IPS-NIHi7 (cell line): ENCODE measurements at regions not wholly inside any gene's neighbourhood (a gene's known extent, or its start where the extent isn't known, plus 50 kb on each side); places are given as distances from the start of the nearest gene placed in this dataset.
"Not testable (repeated sequence)": the region's sequence is repeated elsewhere in the genome, so short reads cannot be mapped to it uniquely, and the experiment has no call there.

Experiments
- DNase-seq: peaks from one replicate; pipeline ENCODE4 v3.0.0; 2012; ENCODE audit warnings: mixed read lengths; ENCODE audit errors: extremely low spot score

DNA sequence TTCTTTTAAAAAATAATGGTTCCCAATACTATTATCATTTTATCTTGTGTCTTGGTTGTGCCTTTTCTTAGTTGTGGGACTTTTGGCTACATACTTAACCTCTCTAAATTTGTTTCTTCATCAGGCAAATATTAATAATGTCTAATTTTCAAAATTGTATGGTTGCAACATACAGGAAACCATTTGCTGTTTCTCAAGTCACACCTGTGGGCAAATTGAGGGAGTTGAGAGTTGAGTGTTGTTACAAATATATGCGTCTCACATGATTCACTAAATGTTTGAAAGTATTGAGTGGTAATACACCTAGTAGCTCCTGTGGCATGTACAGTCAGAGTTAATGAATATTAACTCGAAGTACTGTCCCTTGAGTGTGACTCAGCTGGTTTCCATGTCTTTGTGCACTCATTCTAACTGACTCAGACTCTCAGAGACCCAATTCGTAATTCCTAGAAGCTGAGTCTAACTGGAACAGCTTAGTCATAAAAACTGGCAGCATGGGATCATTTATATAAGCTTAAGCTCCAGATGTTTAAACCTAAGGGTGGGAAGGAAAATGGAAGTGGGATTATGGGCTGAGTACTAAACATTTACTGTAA is 802.4 kb downstream of the TRIML1 start:
- no peak for DNase-seq

DNA sequence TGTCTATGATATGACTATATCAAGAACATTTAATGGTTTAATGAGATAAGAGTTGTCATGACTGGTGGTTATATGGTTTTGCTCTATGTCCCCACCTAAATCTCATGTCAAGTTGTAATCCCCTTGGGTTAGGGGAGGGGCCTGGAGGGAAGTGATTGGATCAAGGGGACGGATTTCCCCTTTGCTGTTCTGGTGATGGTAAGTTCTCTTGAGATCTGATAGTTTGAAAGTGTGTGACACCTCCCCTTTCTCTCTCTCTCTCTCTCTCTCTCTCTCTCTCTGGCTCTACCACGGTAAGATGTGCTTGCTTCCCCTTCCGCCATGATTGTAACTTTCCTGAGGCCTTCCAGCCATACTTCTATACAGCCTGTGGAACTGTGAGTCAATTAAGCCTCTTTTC is 803.4 kb downstream of the TRIML1 start:
- no peak for DNase-seq

DNA sequence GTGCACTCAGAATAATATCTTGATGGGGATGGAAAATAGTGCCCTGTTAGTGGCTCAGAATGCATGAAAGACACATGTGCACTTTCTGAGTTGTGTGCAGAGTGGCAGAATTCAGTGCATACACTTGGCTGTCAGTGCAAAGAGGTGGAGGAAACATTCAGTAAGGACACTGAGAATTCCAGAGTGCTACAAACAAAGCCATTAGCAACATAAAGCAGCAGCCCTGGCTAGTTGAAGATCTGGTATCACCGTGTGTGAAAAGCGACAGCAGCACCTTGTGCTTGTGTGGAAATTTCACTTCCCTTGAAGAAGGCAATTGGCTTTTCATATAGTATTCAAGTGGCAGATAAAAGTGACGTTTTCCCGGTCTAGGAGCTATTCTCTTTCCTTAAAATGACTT is 810.4 kb downstream of the TRIML1 start:
- peak; percentile 57 for DNase-seq

DNA sequence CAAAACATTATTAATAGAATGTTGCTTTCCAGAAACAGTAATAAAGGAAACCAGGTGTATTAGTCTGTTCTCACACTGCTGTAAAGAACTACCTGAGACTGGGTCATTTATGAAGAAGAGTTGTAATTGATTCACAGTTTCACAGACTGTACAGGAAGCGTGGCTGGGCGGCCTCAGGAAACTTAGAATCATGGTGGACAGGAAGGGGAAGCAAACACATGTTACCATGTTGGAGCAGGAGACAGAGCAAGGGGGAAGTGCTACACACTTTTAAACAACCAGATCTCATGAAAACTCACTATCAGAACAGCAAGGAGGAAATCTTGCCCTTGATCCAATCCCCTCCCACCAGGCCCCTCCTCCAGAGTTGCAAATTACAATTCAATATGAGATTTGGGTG is 815.8 kb downstream of the TRIML1 start:
- no peak for DNase-seq

DNA sequence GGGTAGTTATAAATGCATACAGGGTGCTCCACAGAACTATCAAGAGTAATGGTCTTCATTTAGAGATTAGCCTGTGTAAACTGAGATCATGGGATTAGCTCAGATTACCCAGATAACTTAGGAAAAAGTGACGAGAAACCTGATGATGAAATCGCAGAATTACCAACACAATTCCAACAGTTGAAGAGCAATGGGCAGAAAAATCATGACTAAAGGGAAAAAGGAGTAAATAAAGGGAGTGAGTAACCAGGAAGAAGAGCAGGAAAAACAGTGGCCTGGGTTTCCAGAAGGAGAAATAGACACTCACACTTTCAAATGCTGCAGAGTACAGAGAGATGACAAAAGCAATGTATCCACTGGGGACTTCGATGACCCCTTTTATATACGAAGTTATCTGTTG is 817.3 kb downstream of the TRIML1 start:
- no peak for DNase-seq

DNA sequence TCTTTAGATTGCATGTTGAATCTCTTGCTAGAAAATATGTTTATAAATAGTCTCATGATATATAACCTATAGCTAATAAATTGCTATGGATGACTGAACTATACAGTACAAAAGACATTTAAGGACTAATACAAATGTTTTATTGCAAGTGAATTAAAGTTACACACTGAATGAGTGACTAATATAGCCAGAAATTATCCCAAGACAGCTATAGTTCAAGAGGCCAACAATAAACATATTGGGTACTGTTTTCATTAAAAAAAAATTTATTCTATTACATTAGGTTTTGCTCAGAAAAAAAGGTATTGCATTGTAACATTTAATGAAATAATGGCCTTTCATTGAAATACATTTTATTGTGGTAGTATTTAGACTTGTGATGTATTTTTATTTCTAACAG is 819.1 kb downstream of the TRIML1 start:
- no peak for DNase-seq

DNA sequence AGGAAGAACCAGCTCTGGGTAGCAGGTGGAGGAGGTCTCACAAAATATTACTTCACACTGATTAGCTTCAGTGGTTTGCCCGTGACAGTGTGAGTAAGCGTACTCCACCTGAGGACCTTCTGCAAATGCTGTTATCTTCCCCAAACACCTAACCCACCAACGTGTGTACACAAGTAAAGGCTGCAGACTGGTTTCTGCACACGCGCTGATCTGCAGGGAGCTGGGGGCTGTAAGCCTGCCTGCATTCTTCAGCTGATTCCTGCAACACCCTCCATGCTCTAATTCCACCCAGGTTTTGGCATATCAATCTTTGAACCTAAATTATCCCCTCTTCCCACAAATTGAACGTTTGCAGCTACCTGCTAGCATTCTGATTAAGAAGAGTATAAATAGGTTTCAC is 820.2 kb downstream of the TRIML1 start:
- no peak for DNase-seq

DNA sequence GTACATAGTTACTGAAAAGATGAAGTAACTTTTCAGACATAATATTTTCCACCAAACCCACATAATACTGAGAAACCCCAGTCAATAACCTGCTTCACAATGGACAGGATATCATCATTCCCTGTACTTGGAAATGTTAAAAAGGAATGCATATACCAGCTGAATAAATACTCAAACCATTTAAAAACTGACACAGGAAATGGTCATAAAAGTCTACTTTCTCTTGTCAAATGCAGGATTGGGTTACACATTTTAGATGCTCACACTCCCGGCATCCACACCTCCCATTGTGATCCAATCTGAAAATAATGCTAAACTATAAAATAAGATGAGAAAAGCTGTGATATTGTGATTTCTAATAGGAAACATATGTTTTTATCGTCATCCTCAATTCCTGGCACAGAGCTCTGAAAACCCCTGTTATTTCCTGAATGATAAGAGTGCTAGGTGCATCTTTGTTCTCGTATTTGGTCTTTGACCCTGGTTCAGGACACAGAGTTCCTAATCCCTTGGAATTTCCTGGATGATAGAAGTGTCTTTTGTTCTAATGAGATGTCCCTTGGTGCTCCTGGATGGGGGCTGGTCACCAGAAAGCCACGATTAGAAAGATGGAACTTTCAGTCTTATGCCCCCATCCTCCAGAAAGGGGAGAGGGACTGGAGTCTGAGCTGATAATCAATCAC is 821.3 kb downstream of the TRIML1 start:
- no peak for DNase-seq

DNA sequence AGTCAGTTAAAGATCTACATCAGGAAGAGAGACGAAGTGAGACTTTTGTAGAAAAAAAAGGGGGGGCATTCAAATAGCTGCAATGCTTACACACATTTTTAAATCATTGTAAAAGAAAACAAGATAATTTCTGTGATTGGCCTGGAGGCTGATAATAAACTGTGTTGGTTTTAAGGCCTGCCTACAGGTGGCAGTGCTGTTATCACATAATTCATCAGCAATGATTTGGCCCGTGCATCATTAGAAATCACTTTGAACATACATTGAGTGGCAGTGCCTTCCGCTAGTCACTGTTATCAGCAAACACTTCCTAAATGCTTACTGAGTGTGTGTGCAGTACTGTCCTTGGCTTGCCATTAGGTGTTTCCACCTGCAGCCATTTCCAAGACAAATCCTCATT is 831.9 kb downstream of the TRIML1 start:
- DNase-seq = no peak

DNA sequence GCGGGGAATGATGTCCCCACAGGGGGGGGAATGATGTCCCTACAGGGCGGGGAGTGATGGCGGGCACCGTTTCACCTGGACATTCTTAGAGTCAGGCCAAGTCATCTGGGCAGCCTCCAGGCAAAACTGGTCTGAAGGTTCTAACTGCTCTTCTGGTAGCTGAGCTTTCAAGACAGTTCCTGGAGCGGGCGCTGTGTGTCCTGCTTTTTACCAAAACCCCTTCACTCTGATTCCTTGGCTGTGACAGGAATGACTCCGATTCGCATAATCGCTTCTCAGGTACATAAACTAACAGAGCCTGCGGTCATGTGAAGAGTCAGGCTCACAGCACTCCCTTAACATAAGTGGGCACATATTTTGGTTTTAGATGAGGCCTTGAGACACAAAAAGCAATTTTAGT is 836.0 kb downstream of the TRIML1 start:
- DNase-seq = peak; percentile 20

DNA sequence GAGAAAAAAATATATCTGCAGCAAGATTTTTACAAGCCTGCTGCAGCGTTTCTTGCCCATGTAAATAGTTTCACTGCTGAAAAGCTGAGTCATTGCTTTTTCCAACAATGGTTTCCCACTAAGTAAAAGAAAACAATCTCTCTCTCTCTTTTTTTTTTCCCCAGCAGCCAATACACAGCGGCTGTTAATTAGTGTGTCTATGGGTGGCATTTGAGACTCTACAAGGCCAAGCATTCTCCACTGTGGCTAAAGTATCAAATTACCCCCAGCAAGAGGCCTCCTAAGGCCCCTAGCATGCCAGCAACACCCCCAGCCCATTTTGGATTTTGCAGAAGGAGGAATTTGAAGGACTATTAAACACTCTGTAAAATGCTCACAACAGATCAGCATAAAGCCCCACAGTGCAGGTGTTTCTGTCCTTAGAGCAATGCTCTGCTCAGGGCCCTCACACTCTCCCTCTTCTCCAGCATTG is 837.4 kb downstream of the TRIML1 start:
- peak; percentile 65 for DNase-seq

DNA sequence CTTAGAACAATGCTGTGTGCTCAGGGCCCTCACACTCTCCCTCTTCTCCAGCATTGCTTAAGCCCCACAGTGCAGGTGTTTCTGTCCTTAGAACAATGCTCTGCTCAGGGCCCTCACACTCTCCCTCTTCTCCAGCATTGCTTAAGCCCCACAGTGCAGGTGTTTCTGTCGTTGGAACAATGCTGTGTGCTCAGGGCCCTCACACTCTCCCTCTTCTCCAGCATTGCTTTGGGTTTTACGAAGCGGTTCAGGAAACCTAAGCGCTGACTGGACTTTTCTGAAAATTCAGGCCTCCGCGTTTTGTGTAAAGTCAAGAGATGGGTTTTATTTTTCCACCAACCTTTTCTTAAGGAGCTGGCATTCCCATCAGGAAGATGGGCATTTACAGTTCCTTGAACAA is 838.0 kb downstream of the TRIML1 start:
- DNase-seq = not testable (repeated sequence)

DNA sequence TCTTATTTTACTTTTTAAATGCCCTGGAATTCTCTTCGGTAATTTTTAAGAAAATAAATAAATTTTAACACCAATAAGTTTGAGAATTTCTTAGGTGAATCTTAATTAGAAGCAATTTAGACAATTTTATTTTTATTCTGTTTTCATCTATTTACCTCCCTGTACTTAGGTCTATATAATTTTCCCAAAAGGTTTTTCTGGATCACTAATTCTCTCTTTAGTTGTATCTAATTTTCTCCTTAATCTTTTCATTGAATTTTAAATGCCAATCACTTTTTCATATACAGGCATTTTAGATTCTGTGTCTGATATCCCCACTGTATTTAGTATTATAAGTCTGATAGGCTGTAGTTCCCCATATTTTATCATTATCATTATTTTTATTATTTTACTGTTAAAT is 845.3 kb downstream of the TRIML1 start:
- no peak for DNase-seq

DNA sequence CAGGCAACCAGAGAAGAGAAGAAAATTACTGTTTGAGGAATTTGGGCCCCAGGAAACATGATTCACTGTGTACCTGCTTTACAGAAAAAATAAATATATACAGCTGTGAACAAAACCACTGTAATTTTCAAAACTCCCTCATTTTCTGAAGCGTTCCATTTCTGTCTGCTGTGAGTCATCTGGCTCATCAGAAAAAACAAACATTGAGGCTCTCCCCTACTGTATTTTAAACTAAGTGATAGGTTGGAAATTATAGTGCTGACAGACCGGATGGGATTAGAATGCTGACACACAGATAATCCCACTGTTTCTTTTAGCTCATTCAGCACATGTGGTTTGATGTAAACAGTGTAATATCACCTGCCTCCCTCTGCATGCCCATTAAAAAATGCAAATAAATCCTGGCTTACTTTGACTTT is 847.0 kb downstream of the TRIML1 start:
- no peak for DNase-seq

DNA sequence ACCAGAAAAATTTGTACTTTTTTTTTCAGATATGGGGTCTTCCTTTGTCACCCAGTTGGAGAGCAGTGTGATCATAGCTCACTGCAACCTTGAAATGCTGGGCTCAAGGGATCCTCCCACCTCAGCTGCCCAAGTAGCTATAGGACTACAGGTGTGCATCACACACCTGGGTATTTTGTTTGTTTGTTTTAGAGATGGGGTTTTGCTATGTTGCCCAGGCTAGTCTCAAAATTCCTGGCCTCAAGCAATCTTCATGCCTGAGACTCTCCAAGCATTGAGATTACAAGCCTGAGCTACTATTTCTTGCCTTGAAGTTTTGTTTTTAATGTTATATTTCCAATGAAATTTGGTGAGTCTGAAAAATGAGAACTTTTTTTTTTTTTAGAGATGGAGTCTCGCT is 847.8 kb downstream of the TRIML1 start:
- DNase-seq = no peak

DNA sequence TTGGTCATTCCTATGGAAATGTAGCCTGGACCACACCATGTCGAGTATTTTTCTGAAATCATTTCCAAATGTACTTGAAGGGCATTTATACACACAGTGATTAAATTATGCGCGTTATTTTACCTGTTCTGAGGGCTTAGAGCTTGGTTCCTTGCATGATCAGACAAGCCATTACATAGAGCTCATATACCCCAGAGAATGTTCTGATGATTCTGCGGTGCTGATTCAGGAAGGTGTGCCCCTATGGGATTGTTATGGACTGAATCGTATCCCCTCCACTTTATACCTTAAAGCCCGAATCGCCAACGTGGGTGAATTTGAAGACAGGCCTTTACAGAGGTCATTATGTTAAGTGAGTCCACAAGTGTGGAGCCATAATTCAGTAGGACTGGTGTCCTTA is 848.9 kb downstream of the TRIML1 start:
- DNase-seq = no peak

DNA sequence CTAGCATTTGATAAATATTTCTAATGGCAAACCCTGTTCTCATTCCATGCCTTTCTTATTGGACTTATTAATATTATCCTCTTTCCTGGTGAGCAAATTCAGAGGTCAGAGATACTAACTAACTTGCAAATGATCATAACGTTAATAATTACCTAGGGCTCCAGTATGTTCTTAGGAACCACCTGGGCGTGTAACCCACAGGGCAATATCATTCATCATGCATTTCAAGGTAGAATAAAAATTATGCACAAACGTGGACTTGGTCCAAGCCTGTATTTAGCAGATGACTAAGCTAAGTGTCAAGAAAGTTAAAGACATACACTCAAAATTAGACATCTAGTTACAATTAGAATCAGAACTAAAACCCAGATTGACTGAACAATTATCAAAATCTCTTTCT is 850.1 kb downstream of the TRIML1 start:
- no peak for DNase-seq

DNA sequence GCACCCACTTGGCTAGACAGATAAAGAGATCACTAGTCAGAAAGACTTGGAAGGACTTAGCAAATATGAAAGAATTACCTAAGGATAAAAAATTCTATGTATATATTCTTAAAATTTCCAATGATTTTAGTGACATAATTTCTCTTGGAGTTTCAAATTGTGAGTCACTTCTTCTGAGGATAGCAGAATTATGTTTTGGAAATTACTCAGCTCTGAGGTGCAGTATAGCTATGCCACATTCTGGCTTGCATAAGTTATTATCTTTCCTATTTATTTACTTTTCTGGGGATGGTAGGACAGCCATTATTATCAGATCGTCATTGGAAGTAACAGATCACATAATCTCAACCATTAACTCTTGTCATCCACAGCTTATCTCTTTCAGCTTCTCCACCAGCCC is 853.5 kb downstream of the TRIML1 start:
- DNase-seq = no peak

DNA sequence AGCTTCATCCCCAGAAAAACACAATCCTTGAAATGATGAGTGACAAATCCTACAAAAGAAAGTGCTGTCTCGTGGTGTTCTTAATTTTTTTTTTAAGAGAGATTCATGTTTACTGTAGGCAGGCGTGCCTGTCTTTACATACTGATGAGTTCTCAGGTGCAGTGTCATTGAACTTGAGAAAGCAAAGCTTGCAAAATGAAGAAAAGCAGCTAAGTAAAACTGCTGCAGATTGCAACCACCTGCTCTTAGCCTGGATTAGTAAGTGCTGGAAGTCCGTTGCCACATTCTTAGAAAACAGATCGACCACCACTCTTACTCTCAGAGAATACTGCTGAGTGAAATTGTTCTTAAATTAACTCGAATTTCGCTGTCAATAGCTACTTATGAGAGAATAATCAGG is 854.6 kb downstream of the TRIML1 start:
- no peak for DNase-seq

DNA sequence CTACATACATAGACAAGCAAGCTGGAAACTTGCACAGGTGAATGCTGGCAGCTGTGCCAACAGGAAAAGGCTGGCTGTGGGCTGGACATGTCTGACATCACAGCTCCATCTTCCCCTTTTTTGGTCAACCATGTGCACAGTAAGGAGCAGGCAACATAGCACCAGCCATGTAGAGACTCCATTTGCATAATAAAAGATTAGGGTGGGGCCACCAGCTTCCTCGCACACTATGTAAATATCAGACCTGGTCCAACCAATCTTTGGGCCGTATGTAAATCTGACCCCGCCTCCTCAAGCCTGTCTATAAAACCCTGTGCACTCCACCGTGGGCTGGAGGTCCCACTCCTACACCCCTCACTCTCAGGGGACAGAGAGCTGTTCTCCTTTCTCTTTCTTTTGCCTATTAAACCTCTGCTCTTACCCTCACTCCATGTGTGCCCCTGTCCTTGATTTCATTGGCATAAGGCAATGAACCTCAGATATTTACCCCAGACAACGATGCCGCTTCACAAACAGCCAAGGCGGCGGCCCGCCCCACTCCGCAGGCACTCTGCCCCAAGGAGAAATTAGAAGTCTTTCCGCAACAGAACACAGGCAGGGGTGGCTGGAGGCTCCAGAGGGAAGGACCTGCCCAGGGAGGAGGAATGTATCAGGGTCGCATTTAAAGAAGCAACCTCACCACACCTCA is 862.2 kb downstream of the TRIML1 start:
- DNase-seq = no peak

DNA sequence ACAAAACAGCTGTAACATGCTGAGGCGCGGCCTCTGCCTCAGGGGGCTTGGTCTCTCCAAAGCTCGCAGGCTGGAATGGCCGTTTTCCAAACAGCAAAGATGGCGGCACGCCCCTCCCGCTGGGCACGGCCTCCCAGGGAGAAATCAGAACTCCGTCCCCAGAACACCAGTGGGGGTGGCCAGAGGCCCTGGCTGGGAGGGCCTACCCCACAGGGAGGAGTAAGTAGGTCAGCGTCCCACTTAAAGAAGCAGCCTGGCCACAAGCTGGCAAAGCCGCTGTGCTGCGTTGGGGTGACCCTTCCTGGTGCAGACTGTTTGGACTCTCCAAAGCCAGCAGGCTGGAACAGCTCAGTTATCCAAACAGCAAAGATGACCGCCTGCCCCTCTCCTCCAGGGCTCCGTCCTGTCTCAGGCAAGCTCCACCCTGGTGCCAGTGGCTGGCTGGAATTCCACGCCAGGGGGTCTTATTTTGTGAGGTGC is 862.8 kb downstream of the TRIML1 start:
- no peak for DNase-seq

DNA sequence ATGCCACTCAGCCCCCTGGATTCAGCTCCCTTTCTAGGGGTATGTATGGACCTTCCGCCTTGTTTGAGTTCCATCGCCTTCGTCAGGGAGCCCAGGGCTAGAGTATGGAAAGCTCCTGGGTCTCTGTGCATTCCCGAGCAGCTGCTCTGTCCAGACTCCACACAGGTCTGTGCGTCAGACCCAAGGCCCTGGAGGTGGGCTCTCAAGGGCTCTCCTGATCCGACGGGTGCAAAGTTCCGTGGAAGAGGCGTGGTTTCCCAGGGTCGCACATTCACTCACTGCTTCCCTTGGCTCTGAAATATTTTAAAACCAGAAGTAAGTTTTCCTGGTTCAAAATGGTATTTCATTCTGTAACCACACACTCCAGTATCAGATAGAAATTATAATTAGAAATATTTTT is 863.2 kb downstream of the TRIML1 start:
- DNase-seq = no peak
